ENCODE measurements at regions not wholly inside any gene's neighbourhood (a gene's known extent, or its start where the extent isn't known, plus 50 kb on each side); places are given as distances from the start of the nearest gene placed in this dataset.

DNA sequence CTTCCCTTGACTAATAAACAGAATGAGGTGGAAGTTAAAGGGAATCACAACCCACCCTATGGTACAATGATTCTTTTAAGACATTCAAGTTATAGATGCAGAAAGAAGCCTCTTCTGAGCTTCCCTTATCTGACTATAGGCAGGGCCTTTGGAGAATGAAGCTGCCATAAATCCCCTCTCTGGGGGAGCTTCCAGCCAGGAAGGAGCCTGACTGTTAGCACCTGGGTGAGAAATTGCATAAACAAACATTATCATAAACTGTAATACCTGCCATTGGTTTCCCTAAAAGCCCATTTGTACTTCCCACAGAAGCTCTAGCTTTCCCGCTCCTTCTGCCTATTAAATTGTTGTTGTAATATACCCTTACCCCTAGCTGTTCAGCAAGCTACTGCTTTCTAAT, 81.3 kb upstream of the RESF1 start:
- TF ChIP-seq POLR2A (IDR thresholded peaks at IDR 0.05) (no peak), POLR2AphosphoS5 (IDR thresholded peaks at IDR 0.05) (no peak)
- TF ChIP-seq, protein P1, sequence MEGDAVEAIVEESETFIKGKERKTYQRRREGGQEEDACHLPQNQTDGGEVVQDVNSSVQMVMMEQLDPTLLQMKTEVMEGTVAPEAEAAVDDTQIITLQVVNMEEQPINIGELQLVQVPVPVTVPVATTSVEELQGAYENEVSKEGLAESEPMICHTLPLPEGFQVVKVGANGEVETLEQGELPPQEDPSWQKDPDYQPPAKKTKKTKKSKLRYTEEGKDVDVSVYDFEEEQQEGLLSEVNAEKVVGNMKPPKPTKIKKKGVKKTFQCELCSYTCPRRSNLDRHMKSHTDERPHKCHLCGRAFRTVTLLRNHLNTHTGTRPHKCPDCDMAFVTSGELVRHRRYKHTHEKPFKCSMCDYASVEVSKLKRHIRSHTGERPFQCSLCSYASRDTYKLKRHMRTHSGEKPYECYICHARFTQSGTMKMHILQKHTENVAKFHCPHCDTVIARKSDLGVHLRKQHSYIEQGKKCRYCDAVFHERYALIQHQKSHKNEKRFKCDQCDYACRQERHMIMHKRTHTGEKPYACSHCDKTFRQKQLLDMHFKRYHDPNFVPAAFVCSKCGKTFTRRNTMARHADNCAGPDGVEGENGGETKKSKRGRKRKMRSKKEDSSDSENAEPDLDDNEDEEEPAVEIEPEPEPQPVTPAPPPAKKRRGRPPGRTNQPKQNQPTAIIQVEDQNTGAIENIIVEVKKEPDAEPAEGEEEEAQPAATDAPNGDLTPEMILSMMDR (IDR thresholded peaks at IDR 0.05 in 8 of 11, conservative IDR thresholded peaks at IDR 0.05 in 3 of 11): no peak

Data from spleen (tissue), 7 donors.